ENCODE measurements at regions not wholly inside any gene's neighbourhood (a gene's known extent, or its start where the extent isn't known, plus 50 kb on each side); places are given as distances from the start of the nearest gene placed in this dataset.

DNA sequence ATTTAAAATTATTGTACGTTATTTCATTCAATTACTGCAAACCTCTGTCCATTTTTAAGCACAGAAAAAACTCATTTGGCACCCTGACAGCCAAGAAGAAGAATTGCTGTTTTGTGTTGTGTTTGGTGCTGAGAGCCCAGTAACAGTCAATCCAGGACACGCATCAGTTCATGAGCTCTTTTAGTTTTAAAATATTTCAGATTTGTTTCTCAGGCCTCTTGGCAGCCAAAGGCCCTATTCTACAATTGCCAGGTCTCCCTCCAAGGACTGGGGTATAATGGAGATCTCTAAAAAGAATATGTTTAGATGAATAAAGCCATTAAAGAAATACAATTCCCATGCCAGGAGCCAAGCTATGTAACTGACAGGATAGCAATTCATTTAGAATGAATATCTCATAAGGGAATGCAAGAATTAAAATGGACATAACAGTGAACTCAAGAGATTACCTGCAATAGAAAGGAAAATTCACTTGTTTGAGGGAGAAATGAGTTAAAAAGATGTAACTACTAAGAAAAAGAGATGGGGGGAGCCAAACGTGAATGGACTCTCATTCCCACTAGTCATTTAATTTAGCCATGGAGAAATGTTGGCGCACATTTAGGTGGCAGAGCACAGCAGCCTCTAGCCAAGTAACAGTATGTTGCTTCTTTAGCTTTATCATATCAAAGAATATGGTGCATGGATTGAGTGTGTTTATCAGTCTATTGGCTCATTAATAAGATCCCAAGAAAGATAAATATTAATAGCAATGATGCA lies 140.6 kb upstream of the PELI2 start:
- TF ChIP-seq RAD21 (IDR thresholded peaks at IDR 0.05; ENCODE audit: low read length) (no peak), FOS (IDR thresholded peaks at IDR 0.05; ENCODE audit: low read depth, low read length) (no peak)
- TF ChIP-seq, protein P1, sequence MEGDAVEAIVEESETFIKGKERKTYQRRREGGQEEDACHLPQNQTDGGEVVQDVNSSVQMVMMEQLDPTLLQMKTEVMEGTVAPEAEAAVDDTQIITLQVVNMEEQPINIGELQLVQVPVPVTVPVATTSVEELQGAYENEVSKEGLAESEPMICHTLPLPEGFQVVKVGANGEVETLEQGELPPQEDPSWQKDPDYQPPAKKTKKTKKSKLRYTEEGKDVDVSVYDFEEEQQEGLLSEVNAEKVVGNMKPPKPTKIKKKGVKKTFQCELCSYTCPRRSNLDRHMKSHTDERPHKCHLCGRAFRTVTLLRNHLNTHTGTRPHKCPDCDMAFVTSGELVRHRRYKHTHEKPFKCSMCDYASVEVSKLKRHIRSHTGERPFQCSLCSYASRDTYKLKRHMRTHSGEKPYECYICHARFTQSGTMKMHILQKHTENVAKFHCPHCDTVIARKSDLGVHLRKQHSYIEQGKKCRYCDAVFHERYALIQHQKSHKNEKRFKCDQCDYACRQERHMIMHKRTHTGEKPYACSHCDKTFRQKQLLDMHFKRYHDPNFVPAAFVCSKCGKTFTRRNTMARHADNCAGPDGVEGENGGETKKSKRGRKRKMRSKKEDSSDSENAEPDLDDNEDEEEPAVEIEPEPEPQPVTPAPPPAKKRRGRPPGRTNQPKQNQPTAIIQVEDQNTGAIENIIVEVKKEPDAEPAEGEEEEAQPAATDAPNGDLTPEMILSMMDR (conservative IDR thresholded peaks at IDR 0.05; ENCODE audit: low read depth, low read length), result no peak
